ENCODE measurements at regions not wholly inside any gene's neighbourhood (a gene's known extent, or its start where the extent isn't known, plus 50 kb on each side); places are given as distances from the start of the nearest gene placed in this dataset.

- TF ChIP-seq CTCF (conservative IDR thresholded peaks at IDR 0.05; ENCODE audit: low read length), result no peak
- no peak for TF ChIP-seq EZH2phosphoT487 (IDR thresholded peaks at IDR 0.05; ENCODE audit: borderline replicate concordance, low read depth, low read length)
Measured at GRCh38 chr1:242946206-242946605, 308.9 kb downstream of the CEP170 start.

All from OCI-LY7 (cell line).